Stomach (tissue), 8 donors: ENCODE measurements at regions not wholly inside any gene's neighbourhood (a gene's known extent, or its start where the extent isn't known, plus 50 kb on each side); places are given as distances from the start of the nearest gene placed in this dataset.

Experiments used
- DNase-seq, 2 donors: peaks; one replicate each; pipeline versions ENCODE4 v3.0.0 to v3.0.0-alpha.2; 2013 to 2019
- H3K27ac ChIP-seq, 5 donors: fragments of 200-600 bp in 4 of 5; sonication (generic) in 4 of 5; one replicate each; pipeline ENCODE4 v1.5.1; 2013 to 2019; ENCODE audit warnings: mild to moderate bottlenecking in 1 of 5, moderate library complexity in 1 of 5
- H3K27me3 ChIP-seq, 3 donors: fragments of 200-600 bp; sonication (generic); one replicate each; pipeline ENCODE4 v1.5.1; 2017 to 2019; ENCODE audit warnings: mixed run types in 1 of 3
- H3K36me3 ChIP-seq, 4 donors: fragments of 200-600 bp; sonication (generic); 1 replicate in 3 of 4; 2 replicates in 1 of 4; pipeline ENCODE4 v1.5.1; 2016 to 2019
- H3K4me1 ChIP-seq, 4 donors: fragments of 200-600 bp; sonication (generic); one replicate each; pipeline ENCODE4 v1.5.1; 2016 to 2019
- H3K4me3 ChIP-seq, 4 donors: fragments of 200-600 bp; sonication (generic) in 3 of 4; one replicate each; pipeline ENCODE4 v1.5.1; 2016 to 2019; ENCODE audit warnings: mild to moderate bottlenecking in 1 of 4
- H3K9me3 ChIP-seq, 4 donors: fragments of 200-600 bp; sonication (generic); one replicate each; pipeline ENCODE4 v1.5.1; 2016 to 2019
- EP300 ChIP-seq: sonication (generic); formaldehyde crosslinking; IDR thresholded peaks from one replicate; pipeline ENCODE4 v1.6.1; 2017; ENCODE audit warnings: antibody characterized with exemption
- POLR2A ChIP-seq, 4 donors: fragments of 450-650 bp; IDR thresholded peaks; one replicate each; pipeline ENCODE4 v1.6.1; 2016; ENCODE audit warnings: antibody characterized with exemption in 4 of 4, control low read depth in 2 of 4, mild to moderate bottlenecking in 1 of 4, moderate library complexity in 1 of 4
- POLR2AphosphoS5 ChIP-seq, 3 donors: sonication (generic); formaldehyde crosslinking; IDR thresholded peaks; one replicate each; pipeline ENCODE4 v1.6.1; 2016; ENCODE audit warnings: antibody characterized with exemption in 3 of 3
- WGBS, 5 donors: extraction: QIAGEN DNeasy Blood & Tissue Kit in 3 of 5; methylation state at CpG; one replicate each; pipeline versions ENCODE4 v1.1.5 to v1.1.7; 2013 to 2018; 5-methylcytosine and 5-hydroxymethylcytosine counted together
- intact Hi-C: fragments of 100-400 bp; cut with DNase I; formaldehyde crosslinking; loops from one replicate; pipeline ENCODE4 v1.15.1; 2023; ENCODE audit warnings: low total_unique reads
- TF ChIP-seq, protein P1 (sequence below), 7 experiments: fragments of 450-650 bp in 4 of 7; fragments of 200-600 bp in 3 of 7; sonication (generic) in 3 of 7; IDR thresholded peaks; one replicate each; pipeline ENCODE4 v1.5.1; 2016 to 2019; ENCODE audit warnings: antibody characterized with exemption in 7 of 7, control low read depth in 2 of 7, mild to moderate bottlenecking in 1 of 7
- donor health status: healthy with polysubstance abuse.
- donor health status: Bipolar disorder and iron deficiency.
- donor health status: healthy.

DNA sequence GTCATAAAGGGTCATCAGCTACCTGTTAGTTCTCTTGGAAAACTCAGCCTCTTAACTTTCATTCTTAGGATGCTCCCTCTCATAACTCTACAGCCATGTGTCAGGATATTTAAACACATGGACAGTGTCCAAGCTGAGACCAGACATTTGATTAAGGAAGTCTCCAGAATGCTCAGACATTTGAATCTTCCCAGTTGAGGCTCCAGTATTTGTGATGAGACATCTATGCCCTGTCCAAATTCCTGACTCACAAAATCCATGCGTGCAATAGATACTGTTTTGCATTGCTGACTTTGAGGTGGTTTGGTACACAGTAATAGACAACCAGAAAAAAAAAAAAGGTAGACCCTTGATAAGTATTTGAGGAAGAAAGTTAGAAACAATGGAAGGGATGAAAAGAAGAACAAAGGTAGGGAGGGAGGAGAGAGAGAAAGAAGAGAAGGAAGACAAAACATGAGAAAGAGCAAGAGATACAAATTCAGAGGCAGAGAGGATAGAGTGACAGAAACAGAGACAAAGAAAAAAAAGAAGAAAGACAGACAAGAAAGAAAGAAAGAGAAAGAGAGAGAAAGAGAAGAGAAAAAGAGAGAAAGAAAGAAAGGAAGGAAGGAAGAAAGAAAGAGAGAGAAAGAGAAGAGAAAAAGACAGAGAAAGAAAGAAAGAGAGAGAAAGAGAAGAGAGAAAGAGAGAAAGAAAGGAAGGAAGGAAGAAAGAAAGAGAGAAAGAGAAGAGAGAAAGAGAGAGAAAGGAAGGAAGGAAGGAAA, 275.5 kb upstream of the PRMT6 start:
- Histone ChIP-seq H3K27me3 (no peaks in the 10 kb centered on the region), H3K36me3 (no peaks in the 10 kb centered on the region), H3K4me1 (no peaks in the 10 kb centered on the region), H3K4me3 (no peak overlapping the region), H3K27ac (no peak overlapping the region), H3K9me3 (peaks cover 0 to 9% (median 0%) of the 10 kb centered on the region in 4 donors)
- 84 to 98% (median 93%) methylated on average over 1 of the region's 1 CpG for WGBS, 5 donors
- intact Hi-C loops, result no loop called here
- DNase-seq, result no peak
- TF ChIP-seq POLR2AphosphoS5 (IDR thresholded peaks at IDR 0.05) (no peak), POLR2A (IDR thresholded peaks at IDR 0.05) (no peak), EP300 (no peak)
- TF ChIP-seq, protein P1, sequence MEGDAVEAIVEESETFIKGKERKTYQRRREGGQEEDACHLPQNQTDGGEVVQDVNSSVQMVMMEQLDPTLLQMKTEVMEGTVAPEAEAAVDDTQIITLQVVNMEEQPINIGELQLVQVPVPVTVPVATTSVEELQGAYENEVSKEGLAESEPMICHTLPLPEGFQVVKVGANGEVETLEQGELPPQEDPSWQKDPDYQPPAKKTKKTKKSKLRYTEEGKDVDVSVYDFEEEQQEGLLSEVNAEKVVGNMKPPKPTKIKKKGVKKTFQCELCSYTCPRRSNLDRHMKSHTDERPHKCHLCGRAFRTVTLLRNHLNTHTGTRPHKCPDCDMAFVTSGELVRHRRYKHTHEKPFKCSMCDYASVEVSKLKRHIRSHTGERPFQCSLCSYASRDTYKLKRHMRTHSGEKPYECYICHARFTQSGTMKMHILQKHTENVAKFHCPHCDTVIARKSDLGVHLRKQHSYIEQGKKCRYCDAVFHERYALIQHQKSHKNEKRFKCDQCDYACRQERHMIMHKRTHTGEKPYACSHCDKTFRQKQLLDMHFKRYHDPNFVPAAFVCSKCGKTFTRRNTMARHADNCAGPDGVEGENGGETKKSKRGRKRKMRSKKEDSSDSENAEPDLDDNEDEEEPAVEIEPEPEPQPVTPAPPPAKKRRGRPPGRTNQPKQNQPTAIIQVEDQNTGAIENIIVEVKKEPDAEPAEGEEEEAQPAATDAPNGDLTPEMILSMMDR (IDR thresholded peaks at IDR 0.05), result no peak

DNA sequence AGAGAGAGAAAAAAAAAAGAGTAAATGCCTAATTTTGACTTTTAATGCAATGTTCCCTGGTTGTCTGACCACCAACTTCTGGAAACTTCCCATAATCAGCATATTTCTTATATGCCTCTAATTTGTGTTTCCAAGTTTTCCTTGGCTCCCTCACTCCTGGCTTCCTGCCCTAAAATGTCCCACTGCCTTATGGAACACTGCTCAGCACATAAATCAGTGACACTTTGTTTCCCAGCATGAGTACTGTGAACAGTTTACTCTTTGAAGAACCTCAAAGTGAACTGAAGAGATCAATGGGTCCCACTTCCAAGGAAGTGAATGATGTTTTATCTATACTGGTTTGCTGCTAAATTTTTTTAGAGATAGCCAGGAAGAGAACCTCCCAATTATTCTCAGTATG, 271.3 kb upstream of the PRMT6 start:
- H3K4me3 ChIP-seq, result no peak overlapping the region
- no peak overlapping the region for H3K27ac ChIP-seq
- no peaks in the 10 kb centered on the region for H3K4me1 ChIP-seq
- H3K36me3 ChIP-seq, result no peaks in the 10 kb centered on the region
- no peaks in the 10 kb centered on the region for H3K27me3 ChIP-seq
- no peak for TF ChIP-seq EP300
- no peak for TF ChIP-seq POLR2AphosphoS5 (IDR thresholded peaks at IDR 0.05)
- TF ChIP-seq, protein P1 (IDR thresholded peaks at IDR 0.05), result no peak
- TF ChIP-seq POLR2A (IDR thresholded peaks at IDR 0.05), result no peak
- H3K9me3 ChIP-seq, result no peaks in the 10 kb centered on the region
- intact Hi-C loops, result no loop called here
- DNase-seq, result peak in 1 of 2 donors; percentile 31

DNA sequence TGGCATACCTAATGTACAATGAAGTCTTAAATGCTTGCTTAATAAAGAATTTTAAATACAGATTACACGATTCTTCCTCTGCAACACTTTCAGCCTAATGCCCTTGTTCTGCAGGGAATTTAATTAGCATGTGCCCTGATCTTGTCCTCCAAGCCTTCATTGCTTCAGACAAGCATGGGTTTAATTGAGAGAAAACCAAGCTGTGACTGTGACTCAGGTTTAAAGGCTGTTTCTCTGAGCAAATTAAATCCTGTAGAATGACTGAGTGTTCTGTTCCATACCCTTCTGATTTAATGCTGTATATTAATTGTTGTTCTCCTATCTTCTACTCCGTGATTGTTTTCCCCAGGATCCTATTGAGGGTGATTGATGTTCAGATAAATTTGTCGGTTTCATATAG, 269.0 kb upstream of the PRMT6 start:
- intact Hi-C loops, result no loop called here
- no peak for TF ChIP-seq POLR2AphosphoS5 (IDR thresholded peaks at IDR 0.05)
- no peak for TF ChIP-seq POLR2A (IDR thresholded peaks at IDR 0.05)
- TF ChIP-seq EP300, result no peak
- TF ChIP-seq, protein P1 (IDR thresholded peaks at IDR 0.05), result no peak
- Histone ChIP-seq H3K27me3 (no peaks in the 10 kb centered on the region), H3K27ac (no peak overlapping the region), H3K36me3 (no peaks in the 10 kb centered on the region), H3K4me1 (no peaks in the 10 kb centered on the region), H3K4me3 (no peak overlapping the region), H3K9me3 (no peaks in the 10 kb centered on the region)
- no peak for DNase-seq
- 44 to 56% (median 46%) methylated on average over 3 of the region's 3 CpGs for WGBS, 5 donors

DNA sequence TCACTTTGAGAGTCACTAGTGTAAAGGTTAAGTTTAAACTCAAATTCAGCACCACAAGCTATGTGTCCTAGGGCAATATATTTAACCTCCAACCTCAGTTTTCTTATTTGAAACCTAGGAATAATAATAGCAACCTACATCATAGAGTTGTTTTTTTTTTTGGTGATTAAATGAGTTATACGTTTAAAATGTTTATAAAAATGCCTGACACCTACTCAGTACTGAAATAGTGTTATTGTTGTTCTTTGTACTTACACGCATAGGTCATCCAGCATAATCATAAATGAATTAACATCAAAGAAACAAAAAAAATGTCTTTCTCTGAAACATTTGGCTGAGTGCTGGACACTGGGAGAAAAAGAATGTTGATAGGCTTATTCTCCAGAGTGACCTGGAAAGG, 266.8 kb upstream of the PRMT6 start:
- intact Hi-C loops, result no loop called here
- H3K4me3 ChIP-seq, result no peak overlapping the region
- no peaks in the 10 kb centered on the region for H3K4me1 ChIP-seq
- TF ChIP-seq EP300, result no peak
- TF ChIP-seq POLR2A (IDR thresholded peaks at IDR 0.05), result no peak
- TF ChIP-seq, protein P1 (IDR thresholded peaks at IDR 0.05), result no peak
- no peak for TF ChIP-seq POLR2AphosphoS5 (IDR thresholded peaks at IDR 0.05)
- H3K27me3 ChIP-seq, result no peaks in the 10 kb centered on the region
- no peaks in the 10 kb centered on the region for H3K36me3 ChIP-seq
- no peaks in the 10 kb centered on the region for H3K9me3 ChIP-seq
- 63 to 78% (median 67%) methylated on average over 2 of the region's 2 CpGs for WGBS, 5 donors
- DNase-seq, result no peak
- H3K27ac ChIP-seq, result no peak overlapping the region
